KMS-11 (cell line): ENCODE measurements at regions not wholly inside any gene's neighbourhood (a gene's known extent, or its start where the extent isn't known, plus 50 kb on each side); places are given as distances from the start of the nearest gene placed in this dataset.

Experiments used
- H2AFZ ChIP-seq: fragments of 200-600 bp; sonication (generic); 2 replicates; pipeline ENCODE4 v1.6.1; 2016; ENCODE audit warnings: antibody characterized with exemption, mixed run types, low read depth
- H3K27ac ChIP-seq: fragments of 200-600 bp; sonication (generic); 2 replicates; pipeline ENCODE4 v1.6.1; 2016; ENCODE audit warnings: mild to moderate bottlenecking, mixed run types
- H3K27me3 ChIP-seq: fragments of 200-600 bp; sonication (generic); 2 replicates; pipeline ENCODE4 v1.6.1; 2017; ENCODE audit warnings: mild to moderate bottlenecking, low read depth, mixed run types, moderate library complexity; ENCODE audit not compliant: insufficient read depth
- H3K36me3 ChIP-seq: fragments of 200-600 bp; sonication (generic); 2 replicates; pipeline ENCODE4 v1.6.1; 2017; ENCODE audit warnings: mild to moderate bottlenecking, mixed run types; ENCODE audit not compliant: insufficient read depth
- H3K4me1 ChIP-seq: fragments of 200-600 bp; sonication (generic); 2 replicates; pipeline ENCODE4 v1.6.1; 2016; ENCODE audit warnings: mild to moderate bottlenecking, low read depth, mixed run types; ENCODE audit not compliant: poor library complexity, severe bottlenecking
- H3K4me2 ChIP-seq: fragments of 200-600 bp; sonication (generic); 2 replicates; pipeline ENCODE4 v1.7.0; 2016; ENCODE audit warnings: mild to moderate bottlenecking, mixed run types
- H3K4me3 ChIP-seq: fragments of 200-600 bp; sonication (generic); IDR thresholded peaks from 2 replicates; pipeline ENCODE4 v1.6.1; 2017; ENCODE audit warnings: low read depth, low read length, mixed read lengths; ENCODE audit not compliant: insufficient read depth
- H3K79me2 ChIP-seq: fragments of 200-600 bp; sonication (generic); 2 replicates; pipeline ENCODE4 v1.6.1; 2016; ENCODE audit warnings: low read depth, mixed run types; ENCODE audit not compliant: insufficient read depth
- H3K9ac ChIP-seq: fragments of 200-600 bp; sonication (generic); 2 replicates; pipeline ENCODE4 v1.6.1; 2016; ENCODE audit warnings: mild to moderate bottlenecking, mixed run types
- H4K20me1 ChIP-seq: fragments of 200-600 bp; sonication (generic); 2 replicates; pipeline ENCODE4 v1.6.1; 2016; ENCODE audit warnings: mild to moderate bottlenecking, mixed run types; ENCODE audit not compliant: insufficient read depth
- TF ChIP-seq, protein P1 (sequence below): fragments of 200-600 bp; sonication (generic); conservative IDR thresholded peaks from 2 replicates; pipeline ENCODE4 v1.6.1; 2017; ENCODE audit warnings: low read depth, mild to moderate bottlenecking, antibody characterized with exemption, low read length, moderate library complexity, mixed read lengths

DNA sequence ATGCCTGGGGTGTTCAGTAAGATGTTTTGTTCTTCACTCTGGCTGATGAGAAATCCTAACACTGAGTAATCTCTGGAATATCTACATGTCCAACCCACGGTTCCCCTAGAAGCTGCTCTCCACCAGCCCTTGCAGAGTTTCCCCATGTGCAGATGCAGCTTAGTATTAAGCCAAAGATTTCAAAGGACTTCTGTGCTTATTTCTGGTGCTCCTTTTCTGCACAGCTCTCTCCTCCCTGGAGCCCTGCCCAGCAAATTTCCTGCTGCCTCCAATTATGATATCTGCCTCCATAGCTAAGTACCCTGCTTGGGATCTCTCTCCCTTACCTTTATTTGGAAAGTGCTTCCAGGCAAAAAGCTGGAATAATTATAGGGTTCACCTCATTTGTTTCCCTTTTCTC, 949.3 kb downstream of the BCL11A start:
- Histone ChIP-seq H3K79me2 (no peaks in the 10 kb centered on the region), H3K4me3 (no peak overlapping the region), H3K4me2 (no peak overlapping the region), H2AFZ (no peak overlapping the region), H3K9ac (no peak overlapping the region), H3K27ac (no peak overlapping the region), H4K20me1 (no peaks in the 10 kb centered on the region), H3K36me3 (no peaks in the 10 kb centered on the region), H3K27me3 (no peaks in the 10 kb centered on the region), H3K4me1 (no peaks in the 10 kb centered on the region)
- TF ChIP-seq, protein P1, sequence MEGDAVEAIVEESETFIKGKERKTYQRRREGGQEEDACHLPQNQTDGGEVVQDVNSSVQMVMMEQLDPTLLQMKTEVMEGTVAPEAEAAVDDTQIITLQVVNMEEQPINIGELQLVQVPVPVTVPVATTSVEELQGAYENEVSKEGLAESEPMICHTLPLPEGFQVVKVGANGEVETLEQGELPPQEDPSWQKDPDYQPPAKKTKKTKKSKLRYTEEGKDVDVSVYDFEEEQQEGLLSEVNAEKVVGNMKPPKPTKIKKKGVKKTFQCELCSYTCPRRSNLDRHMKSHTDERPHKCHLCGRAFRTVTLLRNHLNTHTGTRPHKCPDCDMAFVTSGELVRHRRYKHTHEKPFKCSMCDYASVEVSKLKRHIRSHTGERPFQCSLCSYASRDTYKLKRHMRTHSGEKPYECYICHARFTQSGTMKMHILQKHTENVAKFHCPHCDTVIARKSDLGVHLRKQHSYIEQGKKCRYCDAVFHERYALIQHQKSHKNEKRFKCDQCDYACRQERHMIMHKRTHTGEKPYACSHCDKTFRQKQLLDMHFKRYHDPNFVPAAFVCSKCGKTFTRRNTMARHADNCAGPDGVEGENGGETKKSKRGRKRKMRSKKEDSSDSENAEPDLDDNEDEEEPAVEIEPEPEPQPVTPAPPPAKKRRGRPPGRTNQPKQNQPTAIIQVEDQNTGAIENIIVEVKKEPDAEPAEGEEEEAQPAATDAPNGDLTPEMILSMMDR = no peak

DNA sequence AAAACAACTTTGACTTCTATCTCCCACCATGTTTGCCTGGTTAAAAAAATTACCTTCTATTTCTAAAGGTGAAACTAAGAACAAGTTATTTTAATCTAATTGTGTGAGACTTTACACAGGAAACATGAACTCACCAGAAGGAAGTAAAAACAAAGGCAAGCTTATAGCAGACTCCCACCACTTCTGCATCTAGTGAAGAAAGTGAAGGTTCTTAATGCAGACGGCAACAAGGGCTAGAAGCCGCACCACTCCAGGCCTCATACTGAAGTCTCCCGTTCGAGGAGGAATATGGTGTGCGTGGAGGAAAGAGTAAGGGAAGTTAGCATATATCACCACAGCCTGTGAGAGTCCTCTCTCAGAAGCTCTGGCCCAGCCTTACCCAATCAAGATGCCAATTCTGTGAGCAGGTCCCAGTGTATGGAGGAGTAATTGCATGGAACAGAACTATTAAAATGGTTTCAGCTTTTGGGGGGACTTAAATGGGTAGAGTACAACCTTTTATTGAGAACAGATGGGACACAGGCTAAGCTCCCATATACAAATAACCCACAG, 958.7 kb downstream of the BCL11A start:
- Histone ChIP-seq H3K4me3 (no peak overlapping the region), H3K9ac (no peak overlapping the region)

DNA sequence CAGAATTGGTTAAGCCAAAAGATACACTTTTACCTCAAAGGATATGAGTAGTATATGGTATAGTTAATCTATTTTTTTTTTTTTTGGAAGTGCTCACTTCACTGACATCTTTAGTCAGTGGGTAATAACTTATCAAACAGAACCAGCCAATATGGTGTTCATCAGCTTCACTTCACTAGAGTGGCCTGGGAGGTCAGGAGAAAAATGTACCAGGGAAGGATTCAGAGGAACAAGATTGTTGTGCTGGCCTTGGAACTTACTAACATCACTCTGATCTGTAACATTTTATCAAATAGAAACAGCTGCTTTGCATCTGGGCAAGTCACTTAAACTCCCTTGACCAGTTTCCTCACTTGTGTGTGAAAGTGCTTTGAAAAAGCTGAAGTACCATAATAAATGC, 962.7 kb downstream of the BCL11A start:
- H3K4me3 ChIP-seq = no peak overlapping the region
- H2AFZ ChIP-seq = no peak overlapping the region
- H3K27me3 ChIP-seq = no peaks in the 10 kb centered on the region
- H4K20me1 ChIP-seq = no peaks in the 10 kb centered on the region
- no peak overlapping the region for H3K4me2 ChIP-seq
- H3K36me3 ChIP-seq = no peaks in the 10 kb centered on the region
- H3K9ac ChIP-seq = no peak overlapping the region
- TF ChIP-seq, protein P1 = no peak
- no peaks in the 10 kb centered on the region for H3K79me2 ChIP-seq
- H3K27ac ChIP-seq = no peak overlapping the region
- H3K4me1 ChIP-seq = no peaks in the 10 kb centered on the region

More for the DNA sequence above, 958.7 kb downstream of the BCL11A start:
- Histone ChIP-seq H3K36me3 (no peaks in the 10 kb centered on the region), H3K27me3 (no peaks in the 10 kb centered on the region), H3K79me2 (no peaks in the 10 kb centered on the region), H3K4me2 (no peak overlapping the region), H3K27ac (no peak overlapping the region), H3K4me1 (no peaks in the 10 kb centered on the region), H4K20me1 (no peaks in the 10 kb centered on the region), H2AFZ (no peak overlapping the region)
- TF ChIP-seq, protein P1 = no peak

DNA sequence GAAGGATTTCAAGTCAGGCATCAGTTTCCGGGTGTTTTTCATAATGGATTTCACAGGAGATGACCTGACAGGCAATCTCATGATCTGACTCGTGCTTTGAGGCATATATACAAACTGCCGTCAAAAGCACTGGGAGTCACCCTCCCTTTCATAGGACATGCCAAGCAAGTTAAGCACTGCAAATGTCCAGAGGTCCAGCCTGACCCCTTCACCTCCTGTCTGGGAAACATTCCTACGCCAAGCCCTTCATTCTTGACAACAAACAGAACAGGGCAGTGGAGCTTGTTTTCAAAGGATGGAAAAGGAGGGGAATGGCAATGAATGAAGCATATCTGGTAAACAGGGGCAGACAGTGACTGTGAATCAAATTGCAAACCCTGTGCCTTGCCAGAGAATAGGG, 963.6 kb downstream of the BCL11A start:
- Histone ChIP-seq H4K20me1 (no peaks in the 10 kb centered on the region), H3K27me3 (no peaks in the 10 kb centered on the region), H3K36me3 (no peaks in the 10 kb centered on the region), H3K9ac (no peak overlapping the region), H2AFZ (no peak overlapping the region), H3K27ac (no peak overlapping the region), H3K4me1 (no peaks in the 10 kb centered on the region), H3K4me3 (no peak overlapping the region), H3K4me2 (no peak overlapping the region), H3K79me2 (no peaks in the 10 kb centered on the region)
- TF ChIP-seq, protein P1 = no peak
